ENCODE measurements at regions not wholly inside any gene's neighbourhood (a gene's known extent, or its start where the extent isn't known, plus 50 kb on each side); places are given as distances from the start of the nearest gene placed in this dataset.

DNA sequence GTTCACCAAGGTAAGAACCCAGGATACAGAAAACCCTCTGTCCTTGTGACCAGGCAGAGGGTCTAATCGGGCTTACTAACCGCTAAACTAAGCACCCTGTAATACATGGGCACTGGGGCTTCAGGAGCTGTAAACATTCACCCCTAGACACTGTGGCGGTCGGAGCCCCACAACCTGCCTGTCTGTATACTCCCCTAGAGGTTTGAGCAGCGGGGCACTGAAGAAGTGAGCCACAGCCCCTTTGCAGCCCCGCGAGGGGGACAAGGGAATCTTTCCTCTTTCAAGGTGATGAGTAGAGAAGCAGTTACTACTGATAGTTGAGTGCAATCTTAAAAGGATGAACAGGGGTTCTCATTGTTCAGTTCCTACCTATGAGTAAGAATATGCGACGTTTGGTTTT is 397.2 kb downstream of the AEBP2 start:
- TF ChIP-seq, protein P1, sequence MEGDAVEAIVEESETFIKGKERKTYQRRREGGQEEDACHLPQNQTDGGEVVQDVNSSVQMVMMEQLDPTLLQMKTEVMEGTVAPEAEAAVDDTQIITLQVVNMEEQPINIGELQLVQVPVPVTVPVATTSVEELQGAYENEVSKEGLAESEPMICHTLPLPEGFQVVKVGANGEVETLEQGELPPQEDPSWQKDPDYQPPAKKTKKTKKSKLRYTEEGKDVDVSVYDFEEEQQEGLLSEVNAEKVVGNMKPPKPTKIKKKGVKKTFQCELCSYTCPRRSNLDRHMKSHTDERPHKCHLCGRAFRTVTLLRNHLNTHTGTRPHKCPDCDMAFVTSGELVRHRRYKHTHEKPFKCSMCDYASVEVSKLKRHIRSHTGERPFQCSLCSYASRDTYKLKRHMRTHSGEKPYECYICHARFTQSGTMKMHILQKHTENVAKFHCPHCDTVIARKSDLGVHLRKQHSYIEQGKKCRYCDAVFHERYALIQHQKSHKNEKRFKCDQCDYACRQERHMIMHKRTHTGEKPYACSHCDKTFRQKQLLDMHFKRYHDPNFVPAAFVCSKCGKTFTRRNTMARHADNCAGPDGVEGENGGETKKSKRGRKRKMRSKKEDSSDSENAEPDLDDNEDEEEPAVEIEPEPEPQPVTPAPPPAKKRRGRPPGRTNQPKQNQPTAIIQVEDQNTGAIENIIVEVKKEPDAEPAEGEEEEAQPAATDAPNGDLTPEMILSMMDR (conservative IDR thresholded peaks at IDR 0.05 in 1 of 2, IDR thresholded peaks at IDR 0.05 in 1 of 2; ENCODE audit: extremely low read depth in 1 of 2, insufficient read depth in 1 of 2, low read depth in 1 of 2, low read length in 2 of 2), result no peak
- no peak for TF ChIP-seq EZH2 (IDR thresholded peaks at IDR 0.05; ENCODE audit: borderline replicate concordance, low read length)

All from mammary epithelial cell (primary cell).